CD4-positive, alpha-beta T cell treated with Interleukin-10 for 1 hour (primary cell): ENCODE measurements at regions not wholly inside any gene's neighbourhood (a gene's known extent, or its start where the extent isn't known, plus 50 kb on each side); places are given as distances from the start of the nearest gene placed in this dataset.

ENCODE experiments used
- DNase-seq: peaks from one replicate; pipeline ENCODE4 v3.0.0-alpha.2; 2020

DNA sequence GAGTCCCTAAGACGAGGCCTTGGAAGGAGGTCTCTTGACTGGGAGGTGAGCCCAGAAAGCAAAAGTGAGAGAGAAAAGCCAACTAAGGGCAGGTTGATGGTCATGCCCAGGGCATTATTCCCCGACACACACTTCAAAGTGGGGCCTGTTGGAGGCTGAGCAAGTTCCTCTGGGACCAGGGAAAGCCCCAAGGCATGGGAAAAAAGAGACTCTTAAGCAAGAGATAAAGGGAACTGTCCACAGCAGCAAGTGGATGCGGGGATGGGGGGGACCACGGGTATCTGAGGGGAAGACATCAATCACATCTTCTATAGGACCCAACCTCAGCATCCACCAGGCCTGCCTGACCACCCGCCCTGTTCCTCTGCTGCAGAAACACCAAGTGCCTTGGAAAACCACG, 119.9 kb upstream of the MAFB start:
- no peak for DNase-seq

DNA sequence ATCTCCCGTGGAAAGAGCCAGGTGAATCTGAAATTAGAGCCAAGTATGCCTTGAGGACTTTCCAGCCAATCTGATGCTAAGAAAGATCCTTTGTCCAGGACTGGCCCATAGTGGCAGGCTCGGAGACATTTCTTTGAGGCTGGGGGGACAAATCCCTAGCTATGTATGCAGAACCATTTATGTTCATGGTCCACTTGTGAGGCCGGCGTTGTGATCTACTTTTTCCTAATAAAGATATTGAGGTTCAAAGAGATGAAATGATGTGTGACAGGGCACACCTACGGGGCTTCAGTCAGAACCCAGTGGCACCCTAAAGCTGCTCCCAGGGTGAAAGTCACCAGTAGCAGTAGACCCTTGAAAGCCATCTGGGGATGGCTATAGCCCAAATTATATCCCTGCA, 120.3 kb upstream of the MAFB start:
- DNase-seq = no peak

DNA sequence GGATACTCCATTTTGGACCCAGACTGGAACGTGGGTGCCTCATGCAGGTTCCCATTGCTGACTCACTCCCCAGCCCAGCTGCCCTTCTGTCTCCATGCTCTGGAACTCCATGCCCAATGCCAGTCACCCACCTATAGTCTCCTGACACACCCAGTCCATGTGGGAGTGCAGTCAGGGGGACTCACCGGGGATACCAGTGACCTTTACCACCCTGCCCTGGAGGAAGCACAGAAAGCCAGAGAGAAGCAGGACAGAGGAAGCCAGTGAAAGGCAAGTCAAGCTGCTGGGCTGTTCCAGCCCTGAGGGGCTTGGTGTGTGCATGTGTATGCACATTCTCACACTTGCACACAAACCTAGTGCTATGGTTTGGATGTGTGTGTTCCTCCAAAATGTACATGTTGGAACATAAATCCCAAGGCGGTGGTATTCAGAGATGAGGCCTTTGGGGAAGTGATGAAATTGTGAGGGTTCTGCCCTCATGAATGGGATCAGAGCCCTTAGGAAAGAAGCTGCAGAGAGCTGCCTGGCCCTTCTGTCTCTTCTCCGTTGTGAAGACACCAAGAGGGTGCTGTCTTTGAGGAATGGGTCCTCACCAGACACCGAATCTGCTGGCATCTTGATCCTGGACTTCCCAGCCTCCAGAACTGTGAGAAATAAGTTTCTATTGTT, 121.4 kb upstream of the MAFB start:
- DNase-seq = no peak

DNA sequence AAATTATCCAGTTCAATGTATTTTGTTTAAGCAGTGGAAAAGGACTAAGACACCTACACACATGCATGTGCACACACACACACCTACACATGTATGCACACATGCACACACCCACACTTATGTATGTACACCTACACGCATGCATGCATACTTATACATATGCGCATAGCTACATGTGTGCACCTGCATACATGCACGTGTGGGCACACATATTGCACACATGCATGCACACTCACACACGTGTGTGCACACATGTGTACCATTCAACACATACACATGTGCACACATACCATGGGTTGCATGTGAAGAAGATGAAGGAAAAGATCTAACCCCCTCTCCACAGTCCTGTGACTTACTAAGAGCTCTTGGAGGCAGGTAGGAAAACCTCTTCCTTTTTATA, 122.0 kb upstream of the MAFB start:
- DNase-seq = no peak

DNA sequence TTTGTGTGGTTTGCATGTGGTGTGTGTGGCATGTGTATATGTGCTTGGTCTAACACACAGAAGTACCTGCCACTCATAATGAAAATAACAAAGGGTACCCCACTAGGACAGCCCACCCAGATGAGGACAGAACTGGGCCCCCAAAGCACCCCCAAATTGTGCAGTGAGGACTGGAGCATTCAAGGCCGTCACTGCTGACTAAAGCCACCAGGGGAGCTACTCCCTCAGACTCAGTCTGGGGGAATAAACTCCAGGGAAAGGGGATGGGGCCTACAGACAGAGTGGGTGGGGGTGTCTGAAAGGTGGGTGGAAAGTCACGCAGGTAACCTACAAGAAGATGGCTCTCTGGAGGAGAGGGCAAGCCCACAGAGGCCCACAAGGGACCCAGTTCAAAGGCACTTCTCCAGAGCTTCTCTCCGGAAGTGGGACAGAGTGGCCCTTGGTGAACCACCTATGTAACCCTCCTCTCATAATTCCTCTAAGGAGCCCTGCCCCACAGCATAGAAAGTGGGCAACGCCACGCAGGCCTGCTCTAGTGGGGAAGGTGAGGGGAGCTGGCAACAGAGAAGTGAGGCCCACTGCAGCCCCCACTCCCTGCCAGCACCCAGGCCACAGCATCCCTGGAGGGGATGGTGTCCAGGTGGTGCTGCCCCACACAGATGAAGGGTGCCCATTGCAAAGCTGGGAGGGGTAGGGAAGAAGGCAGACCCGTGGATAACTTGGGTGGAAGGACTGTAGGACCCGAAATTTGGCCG, 122.8 kb upstream of the MAFB start:
- no peak for DNase-seq

DNA sequence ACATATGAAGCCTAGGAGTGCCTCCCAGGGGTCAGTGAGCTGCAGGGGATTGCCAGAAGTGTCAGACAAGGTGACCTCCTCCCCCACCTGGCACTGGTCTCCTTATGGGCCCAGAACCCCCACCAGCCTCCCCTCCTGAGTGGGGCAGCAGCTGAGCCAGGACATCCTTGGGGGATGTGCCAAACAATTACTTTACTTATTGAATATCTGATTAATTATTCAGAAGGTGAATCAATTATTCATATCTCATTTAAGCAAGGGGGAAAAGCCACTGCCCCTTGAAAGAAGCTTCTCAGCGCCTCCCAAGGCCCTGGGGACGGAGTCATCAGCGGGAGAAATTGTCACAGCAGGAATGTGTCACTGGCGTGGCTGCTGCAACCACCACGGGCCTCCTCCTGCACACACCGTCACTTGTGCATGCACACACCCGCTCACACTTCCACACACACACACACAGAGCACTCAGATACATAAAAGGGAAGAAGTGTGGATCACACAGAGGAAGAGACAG, 123.4 kb upstream of the MAFB start:
- no peak for DNase-seq

DNA sequence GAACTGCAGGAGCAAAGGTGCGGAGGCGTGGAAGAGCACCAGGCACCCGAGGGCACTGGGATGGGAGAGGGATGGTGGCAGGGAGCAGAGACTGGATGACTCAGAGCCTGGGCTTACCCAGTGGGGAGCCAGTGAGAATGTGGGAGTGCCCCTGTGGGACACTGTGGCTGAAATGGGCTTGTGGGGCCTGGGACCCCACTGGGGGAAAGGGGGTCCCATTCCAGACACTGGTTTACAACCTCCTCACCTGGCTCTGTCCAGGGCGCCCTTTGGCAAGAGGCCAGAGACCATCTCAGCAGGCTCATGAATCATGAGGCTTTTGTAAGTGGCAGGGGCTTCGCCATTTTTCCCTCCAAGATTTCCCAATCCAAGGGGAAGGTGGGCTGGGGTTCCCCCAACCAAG, 124.0 kb upstream of the MAFB start:
- no peak for DNase-seq

DNA sequence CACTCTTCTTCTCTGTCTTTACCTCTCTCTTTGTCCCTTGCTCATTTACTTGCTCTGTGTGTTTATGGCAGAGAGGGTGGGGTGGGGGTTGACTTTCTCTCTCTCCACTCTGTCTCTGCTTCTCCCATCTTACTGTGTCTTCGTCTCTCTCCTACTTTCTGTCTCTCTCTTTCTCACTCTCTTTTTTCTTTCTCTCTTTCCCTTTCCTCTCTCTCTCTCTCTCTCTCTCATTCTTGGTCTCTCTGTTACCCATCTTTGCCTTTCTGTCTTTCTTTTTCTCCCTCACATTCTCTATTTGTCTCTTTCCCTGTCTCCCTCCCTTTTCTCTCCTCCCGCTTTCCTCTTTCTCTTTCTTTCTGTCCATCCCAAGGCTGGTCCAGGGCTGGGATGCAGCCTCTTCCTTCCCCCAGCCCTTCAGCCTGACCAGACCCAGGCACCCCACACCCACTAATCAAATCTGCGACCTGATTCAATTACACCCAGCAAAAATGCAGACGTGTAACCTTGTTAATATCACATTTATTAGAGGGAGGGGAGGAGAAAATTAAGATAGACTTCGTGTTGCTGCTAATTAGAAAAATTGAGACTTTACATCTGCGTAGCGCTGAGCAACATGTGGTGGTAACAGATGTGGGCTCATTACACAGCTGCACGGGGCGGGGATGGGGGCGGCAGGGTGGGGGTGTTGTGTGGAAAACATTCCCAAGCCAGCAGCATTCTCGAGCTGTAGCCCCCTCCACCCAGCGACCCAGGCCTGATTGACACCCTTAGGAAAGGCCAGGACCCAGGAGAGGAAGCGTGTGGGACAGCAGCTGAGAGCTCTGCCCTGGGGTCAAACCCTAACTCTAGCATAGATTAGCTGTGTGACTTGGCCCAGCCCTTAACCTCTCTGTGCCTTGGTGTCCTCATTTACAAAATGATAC, 124.9 kb upstream of the MAFB start:
- no peak for DNase-seq

DNA sequence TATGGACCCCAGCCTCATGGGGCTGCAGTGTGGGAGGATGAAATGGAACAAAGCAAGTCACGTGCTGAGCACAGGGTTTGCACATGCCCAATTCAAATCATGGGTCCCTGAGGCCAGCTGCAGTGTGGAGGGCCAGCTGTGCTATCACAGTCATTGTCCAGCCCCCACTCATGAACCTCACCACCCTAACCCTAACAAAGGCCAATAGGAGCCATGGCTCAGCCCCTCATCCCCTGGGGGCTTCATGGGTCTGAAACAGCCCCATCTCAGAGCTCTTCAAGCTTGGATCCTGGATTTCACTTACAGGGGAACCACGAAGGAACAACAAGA, 125.6 kb upstream of the MAFB start:
- no peak for DNase-seq

DNA sequence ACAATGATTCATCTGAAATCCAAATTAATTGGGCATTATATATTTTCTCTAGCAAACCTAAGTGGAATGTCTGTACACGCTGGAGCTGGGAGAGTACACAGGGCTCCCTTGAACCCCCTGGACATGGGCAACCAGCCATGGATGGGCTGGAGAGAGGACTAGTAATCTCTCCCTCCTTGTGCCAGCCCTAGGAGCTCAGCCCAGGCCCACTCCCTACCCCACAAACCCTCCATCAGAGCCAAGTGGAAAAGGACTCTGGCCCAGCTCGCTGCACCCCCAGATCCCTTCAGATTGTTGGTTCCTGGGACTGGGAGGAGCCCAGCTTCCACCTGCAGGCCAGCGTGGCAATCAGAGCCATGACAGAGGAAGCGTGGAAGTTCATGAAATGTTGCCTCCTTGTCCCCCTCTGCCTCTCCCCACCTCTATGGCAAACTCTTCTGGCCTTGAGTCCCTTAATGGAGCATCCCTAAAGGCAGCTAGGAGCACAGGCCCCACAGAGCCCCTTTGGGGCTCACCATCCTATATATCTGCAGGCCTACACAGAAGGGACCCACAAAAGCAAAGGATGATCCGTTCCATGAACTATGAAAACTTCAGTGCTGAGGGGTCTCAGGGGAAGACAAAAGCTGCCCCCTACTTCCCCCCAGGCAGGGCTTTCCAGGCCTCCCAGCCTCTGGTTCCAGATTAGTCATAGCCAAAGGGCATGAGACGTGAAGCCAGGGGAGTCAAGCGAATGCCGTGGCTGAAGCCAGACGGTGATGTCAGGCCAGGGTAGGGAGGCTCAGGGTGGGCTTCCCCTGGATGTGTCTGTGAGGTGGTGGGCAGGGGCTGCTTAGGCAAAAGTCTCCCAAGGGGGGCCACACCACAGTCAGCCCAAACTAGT, 126.4 kb upstream of the MAFB start:
- DNase-seq = no peak

DNA sequence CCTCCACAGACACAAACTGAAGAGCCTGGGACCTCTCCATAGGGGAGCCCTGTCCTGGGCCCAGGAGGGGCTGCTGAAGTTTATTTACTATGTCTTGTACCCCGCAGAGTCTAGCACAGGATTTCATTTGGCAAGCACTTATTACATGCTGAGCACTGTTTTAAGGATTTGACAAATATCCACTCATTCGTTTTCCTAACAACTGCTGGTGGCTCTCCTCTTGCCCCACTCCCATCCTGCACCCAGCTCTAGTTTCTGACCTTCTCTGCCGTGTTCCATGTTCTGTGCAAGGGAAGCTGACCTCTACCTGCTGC, 127.0 kb upstream of the MAFB start:
- no peak for DNase-seq

DNA sequence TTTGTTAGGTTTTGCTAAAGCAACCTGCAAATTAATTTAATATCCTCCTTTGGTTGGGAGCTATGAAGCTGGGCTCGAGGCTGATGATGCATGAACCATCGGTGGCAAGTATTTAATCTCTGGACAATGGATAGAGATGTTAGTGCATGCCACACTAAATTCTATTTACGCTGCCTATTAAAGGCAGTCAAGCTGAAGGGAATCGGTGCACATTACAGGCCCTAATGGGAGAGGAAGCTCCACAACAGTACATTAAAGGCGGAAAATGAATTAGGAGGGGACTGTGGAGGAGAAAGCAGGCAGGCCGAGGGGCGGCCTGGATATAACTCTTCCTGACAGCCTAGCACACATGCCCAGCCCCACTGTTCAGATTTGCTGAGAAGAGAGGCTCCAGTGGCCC, 132.4 kb upstream of the MAFB start:
- DNase-seq = no peak

DNA sequence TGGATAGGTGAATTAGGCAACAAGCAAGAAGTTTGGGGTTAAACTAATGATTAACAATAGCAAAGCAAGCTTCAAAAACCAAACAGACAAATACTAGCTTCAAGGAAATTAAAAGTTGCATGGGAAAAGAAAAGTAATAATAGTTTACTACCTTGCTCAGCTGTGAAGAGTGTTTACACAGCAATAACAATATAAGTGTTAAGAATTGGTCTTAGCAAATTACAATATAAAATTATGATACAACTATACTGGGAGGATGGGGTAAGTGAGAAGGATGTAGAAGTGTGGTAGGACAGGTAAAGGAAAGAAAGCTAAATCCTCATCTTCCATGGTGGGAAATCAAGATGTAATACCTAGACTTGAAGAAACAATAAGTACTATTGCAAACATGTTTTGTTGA, 137.7 kb upstream of the MAFB start:
- DNase-seq = no peak

DNA sequence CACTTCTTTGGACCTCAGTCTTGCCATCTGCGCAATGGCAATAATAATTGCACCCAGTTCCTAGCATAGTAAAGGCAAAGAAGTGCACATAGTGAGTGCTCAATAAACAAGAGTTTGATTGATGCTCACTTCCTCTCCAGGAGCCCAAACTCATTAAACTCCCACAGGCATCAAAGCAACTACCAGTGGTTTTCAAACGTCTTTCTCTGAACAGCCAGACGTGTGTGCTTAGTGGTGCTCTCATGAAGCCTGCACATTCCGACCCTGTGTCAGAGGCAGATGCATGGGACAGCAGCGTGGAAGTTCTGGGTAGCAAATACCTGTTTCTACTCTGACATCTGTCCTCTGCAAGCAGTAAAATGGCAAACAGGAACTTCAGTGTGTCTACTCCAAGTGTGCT, 146.3 kb upstream of the MAFB start:
- DNase-seq = no peak

DNA sequence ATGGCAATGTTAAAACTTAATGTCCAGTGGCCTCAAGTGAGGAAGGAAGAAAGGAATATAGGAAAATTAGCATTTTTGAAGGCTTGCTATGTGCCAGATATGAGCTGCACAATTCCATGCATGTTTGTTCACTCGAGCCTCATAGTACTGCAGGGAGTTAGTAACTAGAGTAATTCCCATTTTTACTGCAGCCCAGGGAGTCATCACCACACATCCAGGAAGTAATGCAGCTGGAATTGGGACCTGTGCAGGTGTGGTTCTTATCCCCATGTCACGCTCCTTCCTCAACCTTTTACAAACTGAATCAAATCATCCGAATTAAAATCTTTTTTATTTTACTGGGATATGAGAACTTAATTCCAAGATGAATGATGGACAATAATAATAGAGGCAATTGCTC, 149.5 kb upstream of the MAFB start:
- no peak for DNase-seq

DNA sequence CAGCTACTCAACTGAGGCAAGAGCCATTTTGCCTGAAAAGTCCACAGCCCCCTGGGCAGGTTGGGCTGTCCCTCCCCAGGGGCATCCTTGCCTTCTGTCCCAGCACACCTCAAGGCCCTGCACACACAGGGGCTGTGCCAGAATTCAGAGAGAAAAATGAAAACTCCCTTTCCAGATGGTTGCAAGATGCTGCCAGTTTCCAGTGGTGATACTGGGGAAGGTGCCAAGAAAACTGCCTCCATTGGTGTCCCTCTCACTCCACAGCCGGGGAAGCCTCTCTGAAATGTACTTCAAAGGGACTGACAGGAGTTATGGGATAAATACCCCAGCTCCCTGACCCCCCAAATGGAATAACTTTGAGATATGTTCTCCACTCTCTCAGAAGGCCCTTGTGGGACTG, 154.2 kb upstream of the MAFB start:
- DNase-seq = no peak

DNA sequence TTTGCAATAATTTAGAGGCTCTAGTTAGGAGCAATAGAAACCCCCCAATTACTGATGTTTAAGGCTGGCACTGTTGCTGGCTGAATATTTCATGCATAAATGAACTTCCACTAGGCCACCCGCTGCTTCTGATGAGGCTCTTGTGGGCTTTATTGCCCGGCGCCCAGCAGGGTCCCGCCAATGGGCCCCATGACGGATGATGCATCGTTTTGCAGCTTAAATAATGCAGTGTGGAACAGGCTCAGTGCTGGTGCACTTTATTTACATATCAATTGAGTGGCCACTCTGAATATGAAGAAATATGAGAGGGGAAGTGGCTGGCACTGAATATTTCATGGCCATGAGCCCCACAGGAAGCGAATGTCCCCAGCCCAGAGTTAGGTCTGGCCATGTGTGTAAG, 155.3 kb upstream of the MAFB start:
- no peak for DNase-seq

DNA sequence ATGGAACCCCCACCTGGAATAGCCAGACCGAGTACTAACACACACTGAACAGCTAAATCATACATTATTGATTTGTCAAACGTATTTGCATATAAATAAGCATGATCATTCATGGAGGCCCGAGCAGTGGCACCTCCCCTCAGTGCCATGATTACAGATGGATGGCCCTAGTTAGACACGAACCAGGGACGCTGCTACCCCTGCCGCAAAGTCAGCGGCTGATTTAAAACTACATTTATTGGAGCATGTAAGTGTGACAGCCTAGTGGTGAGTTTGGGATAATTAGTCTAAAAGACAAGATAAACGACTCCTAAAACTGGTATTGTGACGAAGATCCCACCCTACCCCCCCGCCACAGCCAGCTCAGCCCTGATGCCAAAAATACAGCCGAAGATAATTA, 159.1 kb upstream of the MAFB start:
- DNase-seq = no peak

DNA sequence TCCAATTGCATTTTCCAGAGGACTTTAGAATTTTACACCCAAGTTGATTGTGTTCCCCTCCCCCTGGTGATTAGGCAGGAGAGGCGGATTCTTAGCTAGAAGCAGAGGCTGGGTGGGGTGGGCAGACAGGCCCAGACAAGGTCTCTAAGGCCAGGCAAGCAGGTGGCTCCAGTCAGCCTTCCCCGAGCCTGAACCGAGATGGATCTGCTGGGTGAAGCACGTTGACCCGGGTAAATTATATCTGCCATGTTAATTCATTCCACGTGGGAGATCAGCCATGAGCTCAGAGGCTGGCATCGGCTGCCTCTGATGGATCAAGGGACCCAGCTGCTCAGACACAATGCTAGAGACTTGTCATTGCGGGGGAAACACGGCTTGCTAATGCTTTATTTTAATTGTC, 159.5 kb upstream of the MAFB start:
- DNase-seq = no peak

DNA sequence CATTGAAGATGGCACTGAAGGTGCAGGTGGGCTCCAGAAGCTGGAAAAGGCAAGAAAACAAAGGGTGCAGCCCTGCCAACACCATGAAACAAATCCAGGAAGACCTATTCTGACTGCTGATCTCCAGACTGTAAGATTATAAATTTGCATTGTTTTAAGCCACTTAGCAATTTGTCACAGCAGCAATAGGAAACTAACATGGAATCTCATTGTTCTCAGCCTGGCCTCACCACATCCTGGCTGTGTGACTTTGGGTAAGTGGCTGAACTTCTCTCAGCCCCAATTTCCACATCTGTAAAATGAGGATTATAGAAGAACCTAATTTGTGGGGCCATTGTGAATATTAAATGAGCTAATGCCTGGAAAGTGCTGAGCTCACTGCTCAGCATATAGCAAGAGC, 160.4 kb upstream of the MAFB start:
- DNase-seq = no peak

DNA sequence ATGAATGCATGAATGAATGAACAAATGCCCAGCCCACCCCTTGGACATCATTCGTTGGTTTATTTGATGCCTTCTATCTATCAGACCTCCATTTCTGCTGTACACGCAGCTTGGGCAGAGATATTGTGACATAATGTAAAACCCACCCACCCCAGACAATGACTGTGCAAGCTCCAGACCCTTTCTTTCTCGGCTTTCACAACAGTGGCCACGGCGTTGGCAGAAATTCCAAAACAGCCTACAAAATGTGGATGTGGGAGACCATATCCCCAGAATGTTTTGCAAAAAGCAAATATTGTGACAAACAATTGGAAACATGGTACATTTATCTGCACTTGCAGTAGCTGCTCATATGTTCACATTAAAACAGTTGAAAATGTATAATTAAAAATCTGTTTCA, 162.0 kb upstream of the MAFB start:
- no peak for DNase-seq

DNA sequence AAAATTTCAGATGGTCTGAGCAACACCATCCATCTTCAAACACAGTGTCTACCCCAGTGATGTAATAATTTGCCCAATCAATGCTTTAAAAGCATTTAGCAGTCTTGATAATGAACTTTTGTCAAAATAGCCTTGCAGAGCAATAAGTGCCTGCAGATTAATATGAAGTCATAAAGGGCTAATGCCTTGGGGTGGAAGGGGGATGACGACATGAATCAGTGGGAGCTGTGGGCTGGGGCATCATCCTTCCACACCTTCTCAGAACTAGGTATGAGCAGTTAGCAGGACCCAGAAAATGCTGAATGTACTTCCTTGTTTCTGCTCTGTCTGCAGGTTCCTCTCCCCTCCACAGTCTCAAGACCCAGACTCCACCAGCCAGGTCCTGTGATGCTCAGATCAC, 166.2 kb upstream of the MAFB start:
- no peak for DNase-seq

DNA sequence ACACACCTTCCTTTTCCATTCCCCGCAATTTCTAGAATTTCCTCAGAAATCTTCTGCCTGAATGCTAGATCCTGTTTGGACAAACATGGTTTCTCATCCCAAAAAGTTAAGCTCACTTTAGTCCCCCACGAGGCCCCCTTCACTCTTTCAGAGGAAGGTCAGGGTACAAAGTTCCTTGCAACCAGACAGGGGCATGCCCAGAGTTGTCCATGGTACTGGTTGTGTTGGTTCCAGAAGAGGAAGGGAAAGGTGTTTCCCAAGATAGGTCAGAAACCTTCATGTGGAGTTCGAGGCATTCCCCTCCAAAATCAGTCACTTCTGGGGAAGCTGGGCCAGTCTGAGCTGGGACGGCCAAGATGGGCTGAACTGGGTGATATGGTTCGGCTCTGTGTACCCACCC, 167.6 kb upstream of the MAFB start:
- DNase-seq = no peak
